CD4-positive, alpha-beta T cell (primary cell): ENCODE measurements at regions not wholly inside any gene's neighbourhood (a gene's known extent, or its start where the extent isn't known, plus 50 kb on each side); places are given as distances from the start of the nearest gene placed in this dataset.

Source experiments
- ATAC-seq: fragments of 200-7000 bp; cut with Tn5 transposase; one replicate; pipeline ENCODE4 v1.10.0; 2022; ENCODE audit warnings: mild to moderate bottlenecking; ENCODE audit not compliant: poor library complexity
- CTCF ChIA-PET: fragments of 350-600 bp; sonication (Branson Sonifier 250); formaldehyde crosslinking; loops from one replicate; lab custom pipeline; 2021; ENCODE audit warnings: antibody characterized with exemption, inconsistent platforms; lab: Charles Lee
- POLR2A ChIA-PET: fragments of 350-600 bp; sonication (Branson Sonifier 250); formaldehyde crosslinking; loops from one replicate; lab custom pipeline; 2021; ENCODE audit warnings: antibody characterized with exemption, inconsistent platforms; lab: Charles Lee
- DNase-seq, 14 experiments: peaks; one replicate each; pipeline ENCODE4 v3.0.0-alpha.2; 2013 to 2020; ENCODE audit warnings: mixed read lengths in 2 of 14
- H3K27ac ChIP-seq, 2 donors: one replicate each; pipeline versions ENCODE4 v1.5.1 to v1.7.0; 2013; ENCODE audit warnings: low read length in 2 of 2, low read depth in 1 of 2, mild to moderate bottlenecking in 1 of 2
- H3K27me3 ChIP-seq, 2 experiments: 1 replicate in 1 of 2; 2 replicates in 1 of 2; pipeline versions ENCODE4 v1.6.1 to v1.7.0; 2013; ENCODE audit warnings: low read length in 2 of 2, control low read depth in 1 of 2, mild to moderate bottlenecking in 1 of 2, moderate library complexity in 1 of 2; ENCODE audit not compliant: insufficient read depth in 2 of 2, control insufficient read depth in 1 of 2
- H3K36me3 ChIP-seq: one replicate; pipeline ENCODE4 v1.6.1; 2013; ENCODE audit warnings: low read length, control low read depth; ENCODE audit not compliant: insufficient read depth
- H3K4me1 ChIP-seq: one replicate; pipeline ENCODE4 v1.6.1; 2013; ENCODE audit warnings: low read length, control low read depth; ENCODE audit not compliant: insufficient read depth
- H3K4me3 ChIP-seq: one replicate; pipeline ENCODE4 v1.5.1; 2013; ENCODE audit warnings: mild to moderate bottlenecking, low read length, moderate library complexity
- H3K9me3 ChIP-seq, 2 experiments: 1 replicate in 1 of 2; 2 replicates in 1 of 2; pipeline versions ENCODE4 v1.6.1 to v1.7.0; 2013; ENCODE audit warnings: low read length in 2 of 2, mild to moderate bottlenecking in 2 of 2, control low read depth in 1 of 2, moderate library complexity in 1 of 2; ENCODE audit not compliant: control insufficient read depth in 1 of 2, insufficient read depth in 1 of 2
- H3K27ac Mint-ChIP-seq: one replicate; pipeline ENCODE4 v1.8.0; 2020; ENCODE audit warnings: mixed read lengths
- H3K27me3 Mint-ChIP-seq: one replicate; pipeline ENCODE4 v1.8.0; 2021; ENCODE audit warnings: mixed read lengths
- H3K36me3 Mint-ChIP-seq: one replicate; pipeline ENCODE4 v1.8.0; 2021; ENCODE audit warnings: low read depth, mixed read lengths
- H3K4me1 Mint-ChIP-seq: one replicate; pipeline ENCODE4 v1.8.0; 2021; ENCODE audit warnings: low read depth, mixed read lengths
- H3K4me3 Mint-ChIP-seq: one replicate; pipeline ENCODE4 v1.8.0; 2020; ENCODE audit warnings: mild to moderate bottlenecking, mixed read lengths
- H3K9me3 Mint-ChIP-seq: one replicate; pipeline ENCODE4 v1.8.0; 2020; ENCODE audit warnings: mixed read lengths
- intact Hi-C, 2 experiments: fragments of 100-400 bp; cut with DNase I in 1 of 2; cut with micrococcal nuclease in 1 of 2; formaldehyde crosslinking; loops; one replicate each; pipeline versions ENCODE4 v1.15.1 to v1.9.0; 2023 to 2025; cut with DNase I, micrococcal nuclease
- TF ChIP-seq, protein P1 (sequence below): fragments of 200-600 bp; IDR thresholded peaks from one replicate; pipeline ENCODE4 v1.8.0; 2022; ENCODE audit warnings: antibody characterized with exemption, mild to moderate bottlenecking

DNA sequence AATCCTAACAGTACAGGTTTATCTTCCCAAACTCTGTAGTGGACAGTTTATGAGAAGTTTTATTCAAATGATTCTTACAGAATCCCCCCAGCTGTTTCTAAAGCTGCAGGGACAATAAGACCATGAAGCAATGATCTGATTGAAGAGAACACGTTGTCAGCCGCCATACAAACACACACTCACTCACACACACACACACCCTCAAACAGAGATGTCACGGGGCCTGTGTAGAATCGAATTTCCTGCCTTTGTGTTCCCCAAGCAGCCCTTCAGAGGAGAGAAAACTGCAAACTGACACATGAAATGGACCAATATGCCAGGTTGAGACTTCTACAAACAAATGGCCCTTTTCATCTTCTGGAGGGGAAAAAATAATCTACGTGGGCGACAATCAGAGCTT is 80.5 kb upstream of the TBX3 start:
- no peak overlapping the region for H3K27ac Mint-ChIP-seq
- DNase-seq (no peak), ATAC-seq (no peak)
- Histone ChIP-seq H3K27me3 (no peaks in the 10 kb centered on the region), H3K9me3 (peaks cover 0 to 7% of the 10 kb centered on the region in 2 experiments), H3K4me3 (no peak overlapping the region), H3K4me1 (no peaks in the 10 kb centered on the region), H3K27ac (no peak overlapping the region), H3K36me3 (no peaks in the 10 kb centered on the region)
- H3K27me3 Mint-ChIP-seq, result peaks cover 9% of the 10 kb centered on the region
- ChIA-PET CTCF (no interaction called here), POLR2A (no interaction called here)
- no peaks in the 10 kb centered on the region for H3K4me1 Mint-ChIP-seq
- H3K4me3 Mint-ChIP-seq, result no peak overlapping the region
- no peaks in the 10 kb centered on the region for H3K36me3 Mint-ChIP-seq
- TF ChIP-seq, protein P1, sequence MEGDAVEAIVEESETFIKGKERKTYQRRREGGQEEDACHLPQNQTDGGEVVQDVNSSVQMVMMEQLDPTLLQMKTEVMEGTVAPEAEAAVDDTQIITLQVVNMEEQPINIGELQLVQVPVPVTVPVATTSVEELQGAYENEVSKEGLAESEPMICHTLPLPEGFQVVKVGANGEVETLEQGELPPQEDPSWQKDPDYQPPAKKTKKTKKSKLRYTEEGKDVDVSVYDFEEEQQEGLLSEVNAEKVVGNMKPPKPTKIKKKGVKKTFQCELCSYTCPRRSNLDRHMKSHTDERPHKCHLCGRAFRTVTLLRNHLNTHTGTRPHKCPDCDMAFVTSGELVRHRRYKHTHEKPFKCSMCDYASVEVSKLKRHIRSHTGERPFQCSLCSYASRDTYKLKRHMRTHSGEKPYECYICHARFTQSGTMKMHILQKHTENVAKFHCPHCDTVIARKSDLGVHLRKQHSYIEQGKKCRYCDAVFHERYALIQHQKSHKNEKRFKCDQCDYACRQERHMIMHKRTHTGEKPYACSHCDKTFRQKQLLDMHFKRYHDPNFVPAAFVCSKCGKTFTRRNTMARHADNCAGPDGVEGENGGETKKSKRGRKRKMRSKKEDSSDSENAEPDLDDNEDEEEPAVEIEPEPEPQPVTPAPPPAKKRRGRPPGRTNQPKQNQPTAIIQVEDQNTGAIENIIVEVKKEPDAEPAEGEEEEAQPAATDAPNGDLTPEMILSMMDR, result no peak
- intact Hi-C loops, result no loop called here
- no peaks in the 10 kb centered on the region for H3K9me3 Mint-ChIP-seq

GRCh38 chr12:114762490-114763110 is 78.6 kb upstream of the TBX3 start:
- ATAC-seq (no peak), DNase-seq (peak in 2 of 14 experiments; percentile 11 to 40)
- TF ChIP-seq, protein P1, result no peak
- Histone ChIP-seq H3K27ac (no peak overlapping the region), H3K27me3 (no peaks in the 10 kb centered on the region), H3K4me3 (no peak overlapping the region), H3K4me1 (no peaks in the 10 kb centered on the region), H3K9me3 (peaks cover 0 to 7% of the 10 kb centered on the region in 2 experiments), H3K36me3 (no peaks in the 10 kb centered on the region)
- peaks cover 13% of the 10 kb centered on the region for H3K27me3 Mint-ChIP-seq
- H3K36me3 Mint-ChIP-seq, result no peaks in the 10 kb centered on the region
- H3K9me3 Mint-ChIP-seq, result peaks cover 4% of the 10 kb centered on the region
- H3K27ac Mint-ChIP-seq, result no peak overlapping the region
- CTCF ChIA-PET, result no interaction called here
- no peaks in the 10 kb centered on the region for H3K4me1 Mint-ChIP-seq
- POLR2A ChIA-PET, result no interaction called here
- intact Hi-C loops, result no loop called here
- no peak overlapping the region for H3K4me3 Mint-ChIP-seq

GRCh38 chr12:114760151-114760877 is 76.3 kb upstream of the TBX3 start:
- Histone ChIP-seq H3K4me1 (no peaks in the 10 kb centered on the region), H3K36me3 (no peaks in the 10 kb centered on the region), H3K27ac (no peak overlapping the region), H3K9me3 (peaks cover 0 to 7% of the 10 kb centered on the region in 2 experiments), H3K4me3 (no peak overlapping the region), H3K27me3 (no peaks in the 10 kb centered on the region)
- Mint-ChIP-seq H3K9me3 (peaks cover 4% of the 10 kb centered on the region), H3K36me3 (no peaks in the 10 kb centered on the region), H3K27ac (no peak overlapping the region), H3K4me1 (no peaks in the 10 kb centered on the region), H3K4me3 (no peak overlapping the region), H3K27me3 (peaks cover 13% of the 10 kb centered on the region)
- ChIA-PET CTCF (interaction anchor here (0.7 kb wide), 1 partner anchor 611 kb away, joined by 6 read pairs; no protein-coding TSS in a partner anchor), POLR2A (no interaction called here)
- intact Hi-C loops, result no loop called here
- DNase-seq (no peak), ATAC-seq (no peak)
- TF ChIP-seq, protein P1, result no peak
